Cardiac muscle cell (in vitro differentiated cells and primary cell): ENCODE measurements at regions not wholly inside any gene's neighbourhood (a gene's known extent, or its start where the extent isn't known, plus 50 kb on each side); places are given as distances from the start of the nearest gene placed in this dataset.

Experiments
- DNase-seq, 2 donors: peaks; one replicate each; pipeline versions ENCODE4 v3.0.0 to v3.0.0-alpha.2; 2010 to 2017; ENCODE audit warnings: low read depth in 1 of 2, low spot score in 1 of 2
- H3K27ac ChIP-seq: fragments of 200-600 bp; sonication (generic); 2 replicates; pipeline ENCODE4 v1.5.1; 2016
- H3K27me3 ChIP-seq: fragments of 200-600 bp; sonication (generic); 2 replicates; pipeline ENCODE4 v1.6.0; 2016; ENCODE audit warnings: control low read depth
- H3K36me3 ChIP-seq: fragments of 200-600 bp; sonication (generic); 2 replicates; pipeline ENCODE4 v1.5.1; 2016; ENCODE audit warnings: control low read depth
- H3K4me1 ChIP-seq: fragments of 200-600 bp; sonication (generic); 2 replicates; pipeline ENCODE4 v1.8.1; 2017; ENCODE audit warnings: low read depth, mild to moderate bottlenecking, mixed run types
- H3K4me3 ChIP-seq: fragments of 200-600 bp; sonication (generic); 2 replicates; pipeline ENCODE4 v1.5.1; 2016; ENCODE audit warnings: mild to moderate bottlenecking
- H3K9me3 ChIP-seq: fragments of 200-600 bp; sonication (generic); 2 replicates; pipeline ENCODE4 v1.5.1; 2017; ENCODE audit warnings: low read depth, mild to moderate bottlenecking, control low read depth
- CTCF ChIP-seq: IDR thresholded peaks from 2 replicates; pipeline ENCODE4 v1.5.1; 2012; ENCODE audit warnings: low read depth, mild to moderate bottlenecking, low read length

GRCh38 chr5:117872798-117873368 lies 1115.5 kb downstream of the DTWD2 start:
- Histone ChIP-seq H3K27ac (no peak overlapping the region), H3K27me3 (no peaks in the 10 kb centered on the region), H3K36me3 (no peaks in the 10 kb centered on the region), H3K4me1 (peaks cover under 1% of the 10 kb centered on the region), H3K4me3 (no peak overlapping the region), H3K9me3 (no peaks in the 10 kb centered on the region)
- TF ChIP-seq CTCF: no peak
- no peak for DNase-seq

GRCh38 chr5:117869596-117869995 lies 1118.8 kb downstream of the DTWD2 start:
- TF ChIP-seq CTCF: no peak
- Histone ChIP-seq H3K9me3 (no peaks in the 10 kb centered on the region), H3K4me1 (no peaks in the 10 kb centered on the region), H3K27me3 (no peaks in the 10 kb centered on the region), H3K4me3 (no peak overlapping the region), H3K36me3 (no peaks in the 10 kb centered on the region), H3K27ac (no peak overlapping the region)
- no peak for DNase-seq

GRCh38 chr5:117863586-117864296 lies 1124.6 kb downstream of the DTWD2 start:
- H3K4me1 ChIP-seq: no peaks in the 10 kb centered on the region
- H3K4me3 ChIP-seq: no peak overlapping the region
- H3K9me3 ChIP-seq: no peaks in the 10 kb centered on the region
- H3K36me3 ChIP-seq: no peaks in the 10 kb centered on the region
- DNase-seq: no peak
- TF ChIP-seq CTCF: no peak
- no peaks in the 10 kb centered on the region for H3K27me3 ChIP-seq
- no peak overlapping the region for H3K27ac ChIP-seq

GRCh38 chr5:117860550-117860949 lies 1127.8 kb downstream of the DTWD2 start:
- Histone ChIP-seq H3K36me3 (no peaks in the 10 kb centered on the region), H3K9me3 (no peaks in the 10 kb centered on the region), H3K4me1 (peaks cover 5% of the 10 kb centered on the region), H3K4me3 (no peak overlapping the region), H3K27me3 (no peaks in the 10 kb centered on the region), H3K27ac (no peak overlapping the region)
- DNase-seq: no peak
- no peak for TF ChIP-seq CTCF

GRCh38 chr5:117859176-117859575 lies 1129.2 kb downstream of the DTWD2 start:
- Histone ChIP-seq H3K4me3 (no peak overlapping the region), H3K36me3 (no peaks in the 10 kb centered on the region), H3K9me3 (no peaks in the 10 kb centered on the region), H3K27me3 (no peaks in the 10 kb centered on the region), H3K4me1 (peaks cover 5% of the 10 kb centered on the region), H3K27ac (no peak overlapping the region)
- no peak for TF ChIP-seq CTCF
- DNase-seq: no peak
